ENCODE measurements at regions not wholly inside any gene's neighbourhood (a gene's known extent, or its start where the extent isn't known, plus 50 kb on each side); places are given as distances from the start of the nearest gene placed in this dataset.

DNA sequence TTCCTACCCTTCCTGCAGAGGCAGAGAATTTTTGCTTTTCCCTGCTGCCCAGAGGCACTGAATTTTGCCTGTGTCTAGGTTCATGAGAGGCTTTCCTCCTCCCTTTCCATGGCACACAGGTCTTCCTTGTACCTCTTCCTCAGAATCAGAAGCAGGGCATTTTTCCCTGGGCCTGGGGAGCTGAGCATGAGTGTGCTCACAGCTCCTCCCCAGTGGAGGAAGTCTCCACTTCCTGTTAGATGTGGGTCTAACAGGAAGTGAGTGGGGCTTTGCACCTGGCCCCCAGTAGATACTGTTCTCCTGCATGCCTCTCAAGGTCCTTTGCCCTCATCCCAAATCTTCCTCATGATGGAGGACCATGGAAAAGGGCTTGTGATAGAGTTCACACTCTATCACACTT, 297.2 kb upstream of the FIGN start:
- H2AFZ ChIP-seq (ENCODE audit: low read depth, low read length): no peak overlapping the region

More for the DNA sequence above, 297.2 kb upstream of the FIGN start:
- TF ChIP-seq POLR2A (IDR thresholded peaks at IDR 0.05; ENCODE audit: low read depth, low read length) (no peak), MYC (IDR thresholded peaks at IDR 0.05; ENCODE audit: low read depth, low read length) (no peak), POLR2AphosphoS5 (IDR thresholded peaks at IDR 0.05; ENCODE audit: insufficient read depth, low read depth, low read length) (no peak), GATA2 (IDR thresholded peaks at IDR 0.05; ENCODE audit: insufficient read depth, insufficient read length, low read depth, low read length) (no peak), JUN (IDR thresholded peaks at IDR 0.05; ENCODE audit: borderline replicate concordance, insufficient read depth, insufficient read length, low read depth) (no peak), MAX (IDR thresholded peaks at IDR 0.05; ENCODE audit: insufficient read depth, insufficient read length) (no peak), EZH2 (IDR thresholded peaks at IDR 0.05; ENCODE audit: borderline replicate concordance, low read depth, low read length, severe bottlenecking) (no peak), CTCF (IDR thresholded peaks at IDR 0.05; ENCODE audit: extremely low read depth in 1 of 2, insufficient read depth in 1 of 2, low read depth in 1 of 2, low read length in 2 of 2) (no peak), FOS (IDR thresholded peaks at IDR 0.05; ENCODE audit: borderline replicate concordance, insufficient read depth, low read length) (no peak)
- POLR2A ChIA-PET: no interaction called here
- Histone ChIP-seq H3K9me3 (replicated peaks; ENCODE audit: control insufficient read depth, insufficient read depth, low read length) (no peaks in the 10 kb centered on the region), H3K27ac (ENCODE audit: insufficient read depth, low read depth, low read length) (no peak overlapping the region), H3K79me2 (ENCODE audit: control insufficient read depth, insufficient read depth, low read length) (no peaks in the 10 kb centered on the region), H3K9ac (replicated peaks; ENCODE audit: extremely low read depth, insufficient read depth, low read length) (no peak overlapping the region), H3K4me1 (ENCODE audit: control insufficient read depth, extremely low read depth, insufficient read depth, low read length) (no peaks in the 10 kb centered on the region), H3K27me3 (ENCODE audit: control insufficient read depth in 2 of 2, insufficient read depth in 2 of 2, low read length in 2 of 2) (no peaks in the 10 kb centered on the region), H3K9me1 (replicated peaks; ENCODE audit: control insufficient read depth, extremely low read depth, insufficient read depth, low read length) (no peaks in the 10 kb centered on the region), H3K4me2 (ENCODE audit: insufficient read depth, low read length) (no peak overlapping the region), H3K4me3 (replicated peaks in 1 of 3; ENCODE audit: insufficient read depth in 1 of 3, low read depth in 1 of 3, low read length in 3 of 3) (no peak overlapping the region), H3K36me3 (ENCODE audit: control insufficient read depth in 2 of 2, extremely low read depth in 1 of 2, insufficient read depth in 2 of 2, low read length in 2 of 2) (no peaks in the 10 kb centered on the region), H4K20me1 (replicated peaks; ENCODE audit: control insufficient read depth, extremely low read depth, insufficient read depth, low read length) (no peaks in the 10 kb centered on the region)
- dilution Hi-C loops (cut with MboI; ENCODE audit: extremely low pct_ligation_motif_present, low sequenced_read_pairs): no loop called here
- no peak for FAIRE-seq
- no TSS peak for BruUV-seq (replicated peaks)
- CTCF ChIA-PET: interaction anchor here (1.2 to 2.4 kb wide), 4 partner anchors 21 to 850 kb away, joined by 3 to 6 read pairs (median 5); no protein-coding TSS in a partner anchor
- intact Hi-C loops (cut with micrococcal nuclease): no loop called here
- DNase-seq (ENCODE audit: low read depth, low spot score): no peak

Measured in endothelial cell of umbilical vein (primary cell).